ENCODE measurements at regions not wholly inside any gene's neighbourhood (a gene's known extent, or its start where the extent isn't known, plus 50 kb on each side); places are given as distances from the start of the nearest gene placed in this dataset.

DNA sequence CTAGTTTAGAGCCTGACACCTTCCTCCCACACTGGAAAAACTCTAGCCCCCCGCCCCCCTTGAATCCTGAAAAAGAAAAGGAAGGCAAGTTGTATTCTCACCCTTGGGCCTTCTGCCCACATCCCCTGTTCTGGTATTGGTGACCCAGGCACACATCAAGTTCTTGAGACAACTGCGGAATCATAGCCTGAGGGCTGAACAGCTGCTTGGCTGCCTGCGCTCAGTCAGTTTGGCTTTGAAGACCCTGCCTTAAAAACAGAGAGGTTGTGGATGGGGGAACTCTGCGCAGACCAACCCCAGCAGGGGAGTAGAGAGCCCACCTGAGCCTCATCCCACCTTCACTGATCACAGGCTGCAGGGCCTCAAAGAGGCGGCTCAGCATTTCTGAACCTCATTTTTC, 229.2 kb downstream of the ANAPC1 start:
- Mint-ChIP-seq H3K9me3 (no peaks in the 10 kb centered on the region), H3K36me3 (ENCODE audit: low read depth) (no peaks in the 10 kb centered on the region), H3K4me1 (ENCODE audit: low read depth) (peaks cover 3% of the 10 kb centered on the region), H3K27ac (no peak overlapping the region), H3K4me3 (no peak overlapping the region), H3K27me3 (ENCODE audit: low read depth) (peaks cover 10% of the 10 kb centered on the region)
- no peak for DNase-seq
- intact Hi-C loops (cut with micrococcal nuclease): no loop called here
- CTCF ChIA-PET: no interaction called here

DNA sequence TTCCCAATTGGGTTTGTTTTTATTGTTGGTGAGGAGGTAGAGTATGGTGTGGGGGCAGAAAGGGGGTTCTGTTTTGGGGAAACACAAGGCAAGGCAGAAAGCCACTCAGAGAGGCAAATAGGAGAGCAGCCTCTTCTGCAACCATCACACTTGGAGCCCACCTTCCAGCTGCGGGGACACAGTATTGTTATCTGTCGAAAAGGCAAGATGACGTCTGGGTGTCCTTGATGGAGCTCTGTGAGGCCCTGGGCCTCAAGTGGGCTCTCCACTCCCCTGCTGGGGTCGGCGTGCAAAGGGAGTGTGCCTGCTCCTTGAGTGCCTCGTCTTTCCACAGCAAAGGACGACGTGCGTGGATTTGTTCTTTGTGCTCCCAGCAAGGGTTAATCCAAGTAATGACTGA, 227.6 kb downstream of the ANAPC1 start:
- intact Hi-C loops (cut with micrococcal nuclease): no loop called here
- Mint-ChIP-seq H3K4me1 (ENCODE audit: low read depth) (peaks cover 3% of the 10 kb centered on the region), H3K27ac (no peak overlapping the region), H3K27me3 (ENCODE audit: low read depth) (peaks cover 7% of the 10 kb centered on the region), H3K9me3 (no peaks in the 10 kb centered on the region), H3K4me3 (no peak overlapping the region), H3K36me3 (ENCODE audit: low read depth) (no peaks in the 10 kb centered on the region)
- no peak for DNase-seq
- CTCF ChIA-PET: no interaction called here

DNA sequence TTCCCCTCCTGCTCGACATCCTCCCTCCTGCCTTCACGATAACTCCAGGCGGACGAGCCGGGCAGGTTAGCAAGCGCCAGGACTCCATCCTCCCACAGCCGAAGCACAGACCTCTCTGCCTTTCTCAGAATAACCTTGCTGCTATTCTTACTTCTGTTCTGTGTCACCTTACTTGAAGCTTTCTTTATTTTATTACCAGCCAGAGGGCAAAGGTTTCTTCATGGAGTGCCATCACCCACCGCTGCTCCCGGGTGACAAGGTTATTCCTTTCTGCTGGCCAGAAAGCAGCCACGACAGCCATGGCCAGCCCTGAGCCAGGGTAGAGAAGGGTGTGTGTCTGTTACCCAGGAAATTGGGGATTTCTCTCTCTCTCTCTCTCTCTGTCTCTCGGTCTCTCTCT, 227.1 kb downstream of the ANAPC1 start:
- peaks cover 3% of the 10 kb centered on the region for H3K4me1 Mint-ChIP-seq (ENCODE audit: low read depth)
- no peaks in the 10 kb centered on the region for H3K36me3 Mint-ChIP-seq (ENCODE audit: low read depth)
- no peaks in the 10 kb centered on the region for H3K9me3 Mint-ChIP-seq
- intact Hi-C loops (cut with micrococcal nuclease): no loop called here
- H3K27me3 Mint-ChIP-seq (ENCODE audit: low read depth): peaks cover 7% of the 10 kb centered on the region
- no peak for DNase-seq
- no peak overlapping the region for H3K27ac Mint-ChIP-seq
- CTCF ChIA-PET: no interaction called here
- H3K4me3 Mint-ChIP-seq: no peak overlapping the region

- CTCF ChIA-PET: no interaction called here
- intact Hi-C loops (cut with micrococcal nuclease): no loop called here
- Mint-ChIP-seq H3K9me3 (no peaks in the 10 kb centered on the region), H3K36me3 (ENCODE audit: low read depth) (no peaks in the 10 kb centered on the region), H3K4me3 (no peak overlapping the region), H3K4me1 (ENCODE audit: low read depth) (no peaks in the 10 kb centered on the region), H3K27me3 (ENCODE audit: low read depth) (peaks cover 7% of the 10 kb centered on the region), H3K27ac (no peak overlapping the region)
- no peak for DNase-seq
These were observed 226.5 kb downstream of the ANAPC1 start for GRCh38 chr2:111657351-111657975.

GRCh38 chr2:111659361-111660333, 224.3 kb downstream of the ANAPC1 start:
- Mint-ChIP-seq H3K36me3 (ENCODE audit: low read depth) (no peaks in the 10 kb centered on the region), H3K9me3 (no peaks in the 10 kb centered on the region), H3K27ac (no peak overlapping the region), H3K4me3 (no peak overlapping the region), H3K27me3 (ENCODE audit: low read depth) (peaks cover 7% of the 10 kb centered on the region), H3K4me1 (ENCODE audit: low read depth) (peaks cover 6% of the 10 kb centered on the region)
- intact Hi-C loops (cut with micrococcal nuclease): no loop called here
- CTCF ChIA-PET: no interaction called here
- DNase-seq: no peak

- H3K36me3 Mint-ChIP-seq (ENCODE audit: low read depth): no peaks in the 10 kb centered on the region
- H3K27ac Mint-ChIP-seq: no peak overlapping the region
- CTCF ChIA-PET: no interaction called here
- no peaks in the 10 kb centered on the region for H3K27me3 Mint-ChIP-seq (ENCODE audit: low read depth)
- no peak overlapping the region for H3K4me3 Mint-ChIP-seq
- DNase-seq: no peak
- peaks cover 6% of the 10 kb centered on the region for H3K4me1 Mint-ChIP-seq (ENCODE audit: low read depth)
- intact Hi-C loops (cut with micrococcal nuclease): no loop called here
- H3K9me3 Mint-ChIP-seq: no peaks in the 10 kb centered on the region
These were observed 223.2 kb downstream of the ANAPC1 start for GRCh38 chr2:111660811-111661210.

- Mint-ChIP-seq H3K9me3 (no peaks in the 10 kb centered on the region), H3K36me3 (ENCODE audit: low read depth) (no peaks in the 10 kb centered on the region), H3K4me3 (no peak overlapping the region), H3K27me3 (ENCODE audit: low read depth) (no peaks in the 10 kb centered on the region), H3K4me1 (ENCODE audit: low read depth) (peaks cover 6% of the 10 kb centered on the region), H3K27ac (no peak overlapping the region)
- intact Hi-C loops (cut with micrococcal nuclease): no loop called here
- no peak for DNase-seq
- CTCF ChIA-PET: no interaction called here
These were observed 222.6 kb downstream of the ANAPC1 start for GRCh38 chr2:111661286-111661940.

GRCh38 chr2:111662039-111662770, 221.8 kb downstream of the ANAPC1 start:
- Mint-ChIP-seq H3K9me3 (no peaks in the 10 kb centered on the region), H3K4me1 (ENCODE audit: low read depth) (peaks cover 6% of the 10 kb centered on the region), H3K4me3 (no peak overlapping the region), H3K36me3 (ENCODE audit: low read depth) (no peaks in the 10 kb centered on the region), H3K27ac (no peak overlapping the region), H3K27me3 (ENCODE audit: low read depth) (no peaks in the 10 kb centered on the region)
- no peak for DNase-seq
- intact Hi-C loops (cut with micrococcal nuclease): no loop called here
- CTCF ChIA-PET: no interaction called here

GRCh38 chr2:111662771-111663470, 221.1 kb downstream of the ANAPC1 start:
- no peaks in the 10 kb centered on the region for H3K9me3 Mint-ChIP-seq
- H3K36me3 Mint-ChIP-seq (ENCODE audit: low read depth): no peaks in the 10 kb centered on the region
- intact Hi-C loops (cut with micrococcal nuclease): no loop called here
- CTCF ChIA-PET: no interaction called here
- no peaks in the 10 kb centered on the region for H3K27me3 Mint-ChIP-seq (ENCODE audit: low read depth)
- DNase-seq: peak; percentile 55
- H3K27ac Mint-ChIP-seq: no peak overlapping the region
- H3K4me3 Mint-ChIP-seq: no peak overlapping the region
- peaks cover 6% of the 10 kb centered on the region for H3K4me1 Mint-ChIP-seq (ENCODE audit: low read depth)

- Mint-ChIP-seq H3K9me3 (no peaks in the 10 kb centered on the region), H3K4me3 (no peak overlapping the region), H3K27ac (no peak overlapping the region), H3K4me1 (ENCODE audit: low read depth) (peaks cover 6% of the 10 kb centered on the region), H3K36me3 (ENCODE audit: low read depth) (no peaks in the 10 kb centered on the region), H3K27me3 (ENCODE audit: low read depth) (no peaks in the 10 kb centered on the region)
- DNase-seq: no peak
- intact Hi-C loops (cut with micrococcal nuclease): no loop called here
- CTCF ChIA-PET: no interaction called here
These were observed 220.3 kb downstream of the ANAPC1 start for GRCh38 chr2:111663471-111664274.

DNA sequence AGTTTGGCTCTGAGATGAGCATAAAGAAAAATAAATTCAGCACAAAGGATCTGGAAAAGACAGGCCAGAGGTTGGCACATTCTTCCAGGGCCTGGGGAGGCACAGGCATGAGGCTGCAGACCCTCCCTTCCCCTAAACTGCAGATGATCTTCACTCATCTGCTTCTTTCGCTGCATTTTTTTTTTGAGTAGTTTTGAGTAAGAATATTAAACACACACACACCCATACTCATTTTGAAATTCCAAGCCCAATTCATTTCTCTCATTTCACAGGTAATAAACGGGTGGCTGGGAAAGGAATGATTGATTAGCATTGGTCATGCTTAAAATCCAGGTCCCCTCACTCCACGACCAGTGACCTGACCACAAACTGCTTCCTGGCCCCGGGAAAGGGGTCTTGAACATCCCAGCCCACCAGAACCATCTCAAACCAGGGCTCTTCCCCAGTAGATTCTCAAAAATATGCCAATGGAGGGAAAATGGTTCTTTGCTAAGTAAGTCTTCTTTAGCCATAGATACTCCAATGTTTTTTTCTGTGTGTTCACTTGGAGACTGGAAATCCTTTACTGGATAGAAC, 219.6 kb downstream of the ANAPC1 start:
- intact Hi-C loops (cut with micrococcal nuclease): no loop called here
- Mint-ChIP-seq H3K27me3 (ENCODE audit: low read depth) (no peaks in the 10 kb centered on the region), H3K27ac (no peak overlapping the region), H3K9me3 (no peaks in the 10 kb centered on the region), H3K4me1 (ENCODE audit: low read depth) (peaks cover 6% of the 10 kb centered on the region), H3K36me3 (ENCODE audit: low read depth) (no peaks in the 10 kb centered on the region), H3K4me3 (no peak overlapping the region)
- CTCF ChIA-PET: no interaction called here
- DNase-seq: no peak
